RWPE2 (cell line): ENCODE measurements at regions not wholly inside any gene's neighbourhood (a gene's known extent, or its start where the extent isn't known, plus 50 kb on each side); places are given as distances from the start of the nearest gene placed in this dataset.

Experiments
- ATAC-seq: fragments of 200-7000 bp; cut with Tn5 transposase; 3 replicates; pipeline ENCODE4 v1.9.1; 2021; ENCODE audit warnings: low read depth
- DNase-seq: peaks from one replicate; pipeline ENCODE4 v3.0.0-alpha.2; 2020; ENCODE audit warnings: low spot score
- H3K27ac ChIP-seq: fragments of 450-650 bp; 2 replicates; pipeline ENCODE4 v1.5.1; 2017; ENCODE audit warnings: mild to moderate bottlenecking; ENCODE audit not compliant: poor library complexity, severe bottlenecking
- H3K27me3 ChIP-seq: fragments of 250-450 bp; sonication (Bioruptor Pico); 2 replicates; pipeline ENCODE4 v1.5.1; 2021; ENCODE audit warnings: mild to moderate bottlenecking, moderate library complexity; ENCODE audit not compliant: insufficient read depth, poor library complexity, severe bottlenecking
- H3K36me3 ChIP-seq: fragments of 250-450 bp; sonication (Bioruptor Pico); 2 replicates; pipeline ENCODE4 v1.5.1; 2020; ENCODE audit warnings: low read depth, mild to moderate bottlenecking, moderate library complexity
- H3K4me1 ChIP-seq: fragments of 250-450 bp; sonication (Bioruptor Pico); 2 replicates; pipeline ENCODE4 v1.5.1; 2021; ENCODE audit warnings: mild to moderate bottlenecking, moderate library complexity; ENCODE audit not compliant: insufficient read depth, poor library complexity, severe bottlenecking
- H3K4me3 ChIP-seq: fragments of 250-450 bp; sonication (Bioruptor Pico); 2 replicates; pipeline ENCODE4 v1.5.1; 2021; ENCODE audit warnings: mild to moderate bottlenecking, moderate library complexity; ENCODE audit not compliant: severe bottlenecking
- H3K9me3 ChIP-seq: fragments of 250-450 bp; sonication (Bioruptor Pico); 2 replicates; pipeline ENCODE4 v1.5.1; 2021; ENCODE audit warnings: mild to moderate bottlenecking, moderate library complexity; ENCODE audit not compliant: severe bottlenecking
- CTCF ChIP-seq: fragments of 450-650 bp; IDR thresholded peaks from one replicate; pipeline ENCODE4 v1.5.1; 2017; ENCODE audit warnings: mild to moderate bottlenecking, moderate library complexity; ENCODE audit not compliant: poor library complexity, severe bottlenecking

GRCh38 chr1:239755107-239755912, 336.4 kb upstream of the FMN2 start:
- H3K4me1 ChIP-seq: no peaks in the 10 kb centered on the region
- DNase-seq: no peak
- ATAC-seq: no peak
- H3K9me3 ChIP-seq: no peaks in the 10 kb centered on the region
- no peaks in the 10 kb centered on the region for H3K27me3 ChIP-seq
- H3K4me3 ChIP-seq: no peak overlapping the region
- H3K36me3 ChIP-seq: no peaks in the 10 kb centered on the region
- TF ChIP-seq CTCF: no peak
- H3K27ac ChIP-seq: no peak overlapping the region

GRCh38 chr1:239757716-239758115, 334.0 kb upstream of the FMN2 start:
- H3K9me3 ChIP-seq: no peaks in the 10 kb centered on the region
- no peaks in the 10 kb centered on the region for H3K4me1 ChIP-seq
- no peaks in the 10 kb centered on the region for H3K36me3 ChIP-seq
- H3K27me3 ChIP-seq: no peaks in the 10 kb centered on the region
- peak; percentile 62; the same call in 2 of the 3 replicates for ATAC-seq
- H3K4me3 ChIP-seq: no peak overlapping the region
- H3K27ac ChIP-seq: no peak overlapping the region
- TF ChIP-seq CTCF: no peak
- DNase-seq: no peak

GRCh38 chr1:239758756-239759155, 332.9 kb upstream of the FMN2 start:
- no peak for DNase-seq
- no peaks in the 10 kb centered on the region for H3K36me3 ChIP-seq
- H3K27ac ChIP-seq: no peak overlapping the region
- H3K4me1 ChIP-seq: no peaks in the 10 kb centered on the region
- no peaks in the 10 kb centered on the region for H3K27me3 ChIP-seq
- TF ChIP-seq CTCF: no peak
- H3K4me3 ChIP-seq: no peak overlapping the region
- ATAC-seq: no peak
- H3K9me3 ChIP-seq: no peaks in the 10 kb centered on the region

GRCh38 chr1:239761509-239761908, 330.2 kb upstream of the FMN2 start:
- TF ChIP-seq CTCF: no peak
- Histone ChIP-seq H3K27me3 (no peaks in the 10 kb centered on the region), H3K4me3 (no peak overlapping the region), H3K4me1 (no peaks in the 10 kb centered on the region), H3K9me3 (no peaks in the 10 kb centered on the region), H3K36me3 (no peaks in the 10 kb centered on the region), H3K27ac (no peak overlapping the region)
- DNase-seq (no peak), ATAC-seq (no peak)

DNA sequence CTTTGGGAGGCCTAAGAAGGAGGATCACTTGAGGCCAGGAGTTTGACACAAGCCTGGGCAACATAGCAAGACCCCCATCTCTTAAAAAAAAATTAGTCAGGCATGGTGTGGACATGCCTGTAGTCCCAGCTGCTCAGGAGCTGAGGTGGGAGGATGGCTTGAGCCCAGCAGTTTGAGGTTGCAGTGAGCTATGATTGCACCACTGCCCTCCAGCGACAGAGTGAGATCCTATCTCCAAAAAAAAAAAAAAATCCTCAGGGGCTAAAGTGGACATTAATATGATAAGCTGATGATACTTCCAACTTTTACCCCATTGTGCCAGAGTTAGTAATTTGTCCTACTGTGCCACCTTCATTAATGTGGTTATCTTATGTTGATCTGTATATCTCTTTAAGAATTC, 327.8 kb upstream of the FMN2 start:
- DNase-seq (no peak), ATAC-seq (no peak)
- Histone ChIP-seq H3K9me3 (no peaks in the 10 kb centered on the region), H3K4me3 (no peak overlapping the region), H3K4me1 (no peaks in the 10 kb centered on the region), H3K36me3 (no peaks in the 10 kb centered on the region), H3K27me3 (no peaks in the 10 kb centered on the region), H3K27ac (no peak overlapping the region)
- TF ChIP-seq CTCF: no peak
